GM21423 (cell line): ENCODE measurements at regions not wholly inside any gene's neighbourhood (a gene's known extent, or its start where the extent isn't known, plus 50 kb on each side); places are given as distances from the start of the nearest gene placed in this dataset.

ENCODE experiments used
- ATAC-seq: cut with Tn5 transposase; IDR thresholded peaks from one replicate; pipeline ENCODE4 v1.9.1; 2021; ENCODE audit warnings: mild to moderate bottlenecking, moderate library complexity; ENCODE audit not compliant: unreplicated experiment

DNA sequence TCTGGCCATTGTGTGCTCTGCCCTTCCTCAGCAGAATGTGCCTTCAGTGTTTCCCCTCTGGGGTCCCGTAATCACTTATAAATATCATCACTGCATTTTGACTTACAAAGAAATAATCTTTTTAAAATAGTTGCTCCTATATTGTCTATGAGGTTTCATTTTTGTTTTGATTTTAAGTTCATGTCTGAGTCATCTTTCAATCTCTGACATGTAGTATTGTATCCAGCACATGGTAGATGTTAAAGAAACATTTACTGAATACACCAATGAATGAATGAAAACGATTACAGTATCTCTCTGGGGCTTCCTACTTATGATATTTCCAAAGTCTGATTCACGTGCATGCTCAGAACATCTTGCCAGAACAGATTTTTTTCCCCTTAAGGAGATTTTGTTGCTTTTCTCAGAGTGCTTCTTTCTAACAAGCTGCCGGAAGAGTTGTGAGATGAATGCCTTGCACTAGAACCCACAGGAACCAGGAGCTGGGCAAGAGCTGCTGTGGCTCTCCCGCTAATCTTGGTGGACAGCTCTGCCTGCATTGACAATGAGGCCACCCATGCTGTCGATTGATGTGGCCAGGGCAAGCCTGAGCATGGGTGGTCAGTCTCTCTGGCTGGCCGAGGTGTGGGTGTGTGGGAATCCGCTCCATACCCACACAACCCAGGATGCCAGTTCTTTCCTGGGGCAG, 199.4 kb downstream of the CYRIA start:
- ATAC-seq = no peak

DNA sequence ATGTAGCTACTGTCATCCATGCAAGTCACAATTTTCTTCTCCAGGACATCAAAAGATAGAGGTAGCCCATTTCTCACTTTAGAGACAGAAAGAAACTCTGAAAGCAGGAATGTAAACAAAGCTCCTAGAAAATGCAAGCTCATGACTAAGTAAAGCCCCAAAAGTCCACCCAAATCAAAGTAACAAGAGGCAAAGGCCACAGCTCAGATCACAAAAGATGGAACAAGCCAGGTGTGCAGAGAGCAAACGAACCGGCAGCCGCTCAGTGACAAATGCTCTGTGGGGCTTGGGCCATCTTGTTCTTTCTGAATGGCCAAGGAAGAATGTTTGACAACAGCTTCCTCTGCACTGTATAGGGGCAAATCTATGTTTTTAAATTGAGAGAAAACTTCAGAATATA, 201.0 kb downstream of the CYRIA start:
- ATAC-seq = no peak

DNA sequence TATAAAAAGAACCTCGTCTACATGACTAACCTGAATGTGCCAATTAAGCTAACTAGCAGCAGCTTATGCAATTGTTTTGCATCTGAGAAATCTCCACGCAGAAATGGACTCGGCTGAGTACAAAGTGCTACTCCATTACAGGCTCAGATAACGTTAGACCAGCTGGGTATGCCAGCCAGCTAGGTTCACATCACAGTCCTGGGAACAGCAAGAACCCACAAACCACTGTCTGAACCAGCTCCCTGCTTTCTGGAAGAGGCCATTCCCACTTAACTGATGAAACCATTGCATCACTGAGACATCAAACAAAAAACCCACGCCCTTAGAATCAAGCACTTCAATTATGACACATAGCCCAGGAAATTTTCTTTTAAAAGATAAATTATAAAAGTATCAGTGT, 202.7 kb downstream of the CYRIA start:
- ATAC-seq = no peak

DNA sequence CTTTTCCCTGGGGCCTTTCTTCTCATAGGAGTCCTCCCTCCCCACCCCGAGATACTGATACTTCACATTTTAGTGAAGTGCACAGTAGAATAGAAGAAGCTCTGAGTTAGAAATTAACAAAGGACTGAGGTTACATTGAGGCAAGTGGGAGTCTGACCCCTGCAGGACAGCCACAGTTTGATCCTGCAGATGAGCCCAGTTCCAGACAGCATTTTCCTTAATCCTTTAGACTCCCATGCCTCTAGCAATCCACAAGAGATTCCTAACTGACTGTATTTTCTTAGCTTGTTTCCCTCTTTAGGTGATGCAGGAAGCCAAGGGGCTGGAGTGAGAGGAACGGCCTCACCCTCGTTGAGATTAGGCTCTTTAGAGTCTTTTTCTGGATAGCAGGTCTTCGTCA, 204.0 kb downstream of the CYRIA start:
- ATAC-seq = no peak

DNA sequence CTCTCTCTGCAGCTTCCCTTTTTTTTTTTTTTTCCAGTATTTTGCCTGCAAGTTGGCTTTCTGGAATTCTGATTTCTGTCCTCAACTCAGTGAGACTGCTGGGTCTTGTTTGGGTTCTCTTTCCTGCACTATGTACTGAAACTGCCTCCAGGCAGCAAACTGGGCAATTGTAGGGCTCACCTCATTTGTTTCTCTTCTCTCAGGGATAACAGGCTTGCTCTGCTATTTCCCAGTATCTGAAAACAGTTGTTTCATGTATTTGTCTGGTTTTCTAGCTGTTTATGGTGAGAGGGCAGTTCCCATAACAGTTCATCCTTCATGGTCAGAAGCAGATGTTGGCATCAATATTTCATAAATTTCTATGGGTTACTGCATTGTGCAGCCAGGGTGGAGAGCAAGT, 206.0 kb downstream of the CYRIA start:
- no peak for ATAC-seq

DNA sequence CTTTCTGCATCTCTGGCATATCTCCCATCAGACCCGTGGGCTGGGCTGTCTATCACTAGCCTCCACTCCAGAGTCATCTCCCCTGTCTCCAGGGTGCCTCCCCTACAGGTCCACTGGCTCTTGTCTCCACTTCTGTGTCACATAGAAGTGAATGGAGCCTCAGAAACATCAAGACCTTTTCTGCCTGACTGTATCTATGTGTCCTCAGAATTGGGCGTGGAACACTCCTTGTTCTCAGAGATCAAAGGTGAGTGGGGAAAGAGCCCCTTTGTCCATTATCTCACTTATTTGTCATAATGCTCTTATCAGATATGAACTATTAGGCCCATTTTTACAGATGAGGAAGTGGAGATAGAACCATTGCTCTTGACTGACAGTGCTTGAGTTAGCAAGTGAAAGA, 211.0 kb downstream of the CYRIA start:
- ATAC-seq = no peak

DNA sequence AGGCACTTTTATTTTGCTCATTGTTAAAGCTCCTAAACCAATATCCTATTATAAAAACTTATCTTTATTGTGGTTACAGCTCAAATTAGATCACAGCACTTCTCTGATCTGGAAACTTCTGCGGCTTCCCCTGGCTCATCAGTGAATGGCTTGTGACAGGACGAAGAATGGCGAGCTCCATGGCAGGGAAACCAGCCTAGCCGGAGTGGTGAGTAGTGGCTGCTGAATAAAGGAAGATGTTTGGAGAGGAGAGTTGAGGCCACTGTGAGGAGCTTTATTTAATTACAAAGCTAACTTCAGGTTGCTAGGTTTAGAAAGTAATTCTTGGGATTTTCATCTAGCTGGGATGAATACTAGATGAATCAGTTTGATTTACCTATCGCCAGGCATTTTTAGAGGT, 213.5 kb downstream of the CYRIA start:
- ATAC-seq = no peak

DNA sequence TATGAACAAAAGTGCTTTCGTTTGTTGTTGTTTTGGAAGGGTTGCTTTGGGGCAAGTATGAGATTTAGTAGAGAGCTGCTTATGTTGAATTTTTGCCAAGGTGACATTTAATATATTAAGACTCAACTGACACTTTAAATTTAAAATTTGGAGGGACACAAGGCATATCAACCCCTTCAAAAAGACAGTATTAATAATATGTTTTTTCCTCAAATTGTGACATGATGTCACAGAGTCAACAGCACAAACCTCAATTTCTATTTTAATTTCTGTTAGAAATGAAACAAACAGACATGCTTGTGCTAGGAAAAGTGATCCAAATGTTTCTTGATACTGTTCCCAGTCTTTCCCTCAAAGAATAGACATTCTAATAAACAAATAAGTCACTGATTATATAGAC, 218.9 kb downstream of the CYRIA start:
- no peak for ATAC-seq

DNA sequence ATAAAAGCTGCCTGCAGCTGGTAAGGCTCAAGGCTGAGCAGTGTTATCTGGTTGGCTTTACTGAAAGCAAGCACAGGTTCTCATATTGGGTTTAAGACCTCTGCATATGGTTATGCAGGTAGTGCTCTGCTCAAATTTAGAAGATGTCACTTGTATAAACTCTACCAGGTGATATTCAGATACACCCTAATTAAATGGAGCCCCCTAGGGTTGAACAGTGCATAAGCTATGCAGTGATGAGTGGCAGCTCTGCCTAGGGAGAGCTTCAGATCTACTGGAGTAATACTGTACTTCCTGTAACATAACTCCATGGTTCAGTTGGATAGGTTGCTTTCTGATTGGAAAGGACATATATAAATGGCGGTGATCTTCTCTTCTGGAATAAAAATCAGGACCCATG, 222.7 kb downstream of the CYRIA start:
- no peak for ATAC-seq

DNA sequence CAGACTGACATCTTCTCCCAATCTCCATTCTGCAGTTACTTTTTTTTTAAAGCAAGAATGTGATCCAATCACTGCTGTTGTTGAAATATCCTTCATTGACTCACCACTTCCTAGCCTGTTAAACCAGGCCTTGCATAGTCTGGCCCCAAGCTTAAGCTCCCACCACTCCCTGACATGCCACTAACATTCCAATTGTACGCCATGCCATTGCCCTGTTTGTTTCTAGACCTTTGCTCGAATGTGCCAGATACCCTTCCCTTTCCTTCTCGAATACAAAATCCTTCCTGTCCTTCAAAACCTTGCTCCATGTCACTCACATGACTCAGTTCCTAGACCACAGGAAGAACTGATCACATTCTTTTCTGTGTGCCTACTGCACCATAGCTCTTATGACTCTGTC, 224.2 kb downstream of the CYRIA start:
- no peak for ATAC-seq

DNA sequence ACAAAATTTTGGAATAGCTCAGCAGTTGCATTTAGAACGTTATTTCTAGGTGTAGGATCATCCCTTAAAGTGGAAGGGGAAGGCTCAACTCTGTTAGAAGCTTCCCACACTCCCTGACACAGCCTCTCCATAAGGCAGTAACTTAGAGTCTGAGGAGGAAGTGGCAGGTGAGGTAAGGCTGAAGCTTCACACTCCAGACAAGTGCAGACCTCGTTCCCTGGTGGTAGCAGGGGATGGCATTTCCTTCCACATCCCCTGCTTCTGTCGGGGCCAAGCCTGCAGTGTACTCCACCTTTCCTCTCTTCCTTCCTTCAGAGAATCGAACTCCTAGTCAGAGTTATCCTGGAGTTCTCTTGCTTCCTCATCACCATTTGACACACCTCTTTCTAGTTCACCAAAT, 224.7 kb downstream of the CYRIA start:
- no peak for ATAC-seq

DNA sequence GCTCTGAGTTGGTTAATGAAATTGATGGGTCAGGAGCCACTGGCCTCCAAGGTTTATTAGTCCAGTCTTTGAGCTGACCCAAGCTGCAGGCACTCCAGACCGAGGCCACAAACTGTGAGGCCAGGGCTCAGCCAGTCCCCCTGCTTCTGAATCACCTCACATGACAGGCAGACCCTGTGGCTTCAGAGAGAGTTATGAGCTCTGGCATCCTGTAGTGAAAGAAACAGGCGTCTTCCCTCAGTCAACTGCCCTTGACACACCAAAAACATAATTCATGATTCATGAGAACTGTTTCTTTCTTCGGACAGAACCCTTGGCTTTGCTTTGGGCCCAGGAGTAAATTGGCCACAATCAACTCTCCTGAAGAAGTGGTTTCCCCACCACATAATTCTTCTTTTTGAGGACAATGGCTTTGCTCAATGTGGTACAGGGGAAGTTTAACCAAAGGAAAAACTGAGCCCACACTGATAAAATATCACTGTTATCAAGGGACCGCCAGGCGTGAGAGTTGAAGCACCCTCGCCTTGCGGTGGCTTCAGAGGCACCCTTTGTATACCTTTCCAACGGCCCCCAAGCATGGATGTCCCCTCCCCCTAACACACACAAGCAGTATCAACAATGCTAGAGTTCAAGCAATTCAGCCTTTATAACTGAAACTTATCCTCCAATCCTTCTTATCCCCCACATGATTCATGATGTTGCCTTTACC, 226.9 kb downstream of the CYRIA start:
- no peak for ATAC-seq

DNA sequence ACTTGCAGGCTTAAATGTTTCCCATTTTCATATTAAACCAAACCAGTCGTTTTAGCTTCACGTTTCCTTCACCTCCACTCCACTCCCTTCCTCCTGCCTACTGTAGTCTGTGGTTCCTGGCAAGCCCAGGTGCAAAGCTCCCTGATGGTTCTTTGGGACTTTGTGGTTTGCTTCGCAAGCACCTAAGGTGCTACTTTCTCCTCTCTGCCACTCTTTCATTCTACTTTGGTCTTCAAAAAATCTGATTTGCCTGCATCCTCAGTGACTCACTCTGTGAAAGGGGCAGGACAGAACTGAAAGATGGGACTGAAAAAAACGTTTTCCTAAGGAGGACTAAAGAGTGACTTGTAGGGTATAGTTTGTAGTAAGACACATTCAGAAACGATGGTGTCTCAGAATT, 228.4 kb downstream of the CYRIA start:
- no peak for ATAC-seq

DNA sequence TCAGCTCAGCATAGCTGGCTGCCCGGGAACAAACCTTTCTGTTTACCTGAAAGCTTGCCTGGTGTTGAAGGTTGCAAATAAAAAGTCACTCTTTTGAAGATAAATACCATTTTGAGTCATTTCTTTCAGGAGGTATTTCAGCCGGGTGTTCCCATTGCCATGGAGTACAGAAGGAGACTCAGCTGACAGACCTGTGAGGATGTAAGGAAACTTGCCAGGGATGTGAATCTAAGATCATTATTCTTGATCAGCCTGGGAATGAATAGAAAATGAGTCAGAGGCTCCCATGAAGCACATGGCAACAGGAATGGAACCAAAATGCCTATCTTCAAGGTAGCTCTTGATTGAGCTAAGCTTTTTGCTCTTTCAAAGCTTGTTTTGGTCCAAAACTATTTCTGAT, 231.2 kb downstream of the CYRIA start:
- ATAC-seq = no peak

DNA sequence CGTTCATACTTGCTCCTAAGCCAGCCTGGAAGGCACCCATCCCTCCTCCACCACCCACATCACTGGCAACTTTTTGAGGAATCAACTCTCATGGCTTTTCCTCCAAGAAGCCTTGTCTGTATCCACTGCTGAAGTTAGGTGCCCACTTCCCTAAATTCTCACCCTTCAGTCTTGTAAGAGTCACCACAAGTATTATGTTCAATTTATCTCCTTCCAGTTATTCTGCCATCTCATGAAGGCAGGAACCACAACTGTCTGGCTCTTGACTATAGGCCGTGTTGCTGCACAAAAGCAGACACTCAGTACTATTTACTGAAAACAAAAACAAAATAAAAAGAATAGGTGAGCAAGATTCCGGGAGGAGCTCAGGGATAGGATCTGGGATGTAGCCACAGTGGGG, 234.8 kb downstream of the CYRIA start:
- no peak for ATAC-seq

DNA sequence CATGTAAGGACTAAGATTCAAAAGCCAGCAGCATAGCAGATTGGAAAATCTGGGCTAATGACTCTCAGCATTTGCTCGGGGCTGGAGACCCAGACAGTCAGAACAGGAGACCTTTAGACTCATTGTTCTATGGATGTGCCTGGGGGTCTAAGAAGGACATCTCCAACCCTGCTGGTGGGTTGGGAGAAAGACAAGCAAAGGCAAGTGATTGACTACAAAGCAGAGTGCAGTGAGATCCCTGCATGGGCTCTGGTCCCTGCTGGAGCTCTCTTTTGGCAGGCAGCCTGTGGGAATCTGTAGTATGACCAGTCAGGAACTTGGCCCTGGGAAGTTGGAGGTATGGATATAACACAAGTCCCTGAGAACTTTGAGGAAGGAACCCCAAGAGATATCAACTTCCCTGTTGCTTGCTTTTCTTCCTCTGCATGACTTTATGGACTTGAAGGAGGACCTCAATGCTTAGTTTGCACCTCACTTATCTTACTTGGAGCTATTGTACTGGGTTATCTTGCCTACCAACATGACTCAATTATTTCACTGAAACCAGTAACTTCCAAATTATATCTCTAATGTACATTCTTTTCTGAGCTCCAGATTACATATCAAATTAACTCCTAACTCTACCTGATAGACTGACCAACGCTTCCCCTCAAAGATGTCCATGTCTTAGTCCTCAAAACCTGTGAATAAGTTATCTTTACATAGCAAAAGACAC, 236.0 kb downstream of the CYRIA start:
- ATAC-seq = no peak

DNA sequence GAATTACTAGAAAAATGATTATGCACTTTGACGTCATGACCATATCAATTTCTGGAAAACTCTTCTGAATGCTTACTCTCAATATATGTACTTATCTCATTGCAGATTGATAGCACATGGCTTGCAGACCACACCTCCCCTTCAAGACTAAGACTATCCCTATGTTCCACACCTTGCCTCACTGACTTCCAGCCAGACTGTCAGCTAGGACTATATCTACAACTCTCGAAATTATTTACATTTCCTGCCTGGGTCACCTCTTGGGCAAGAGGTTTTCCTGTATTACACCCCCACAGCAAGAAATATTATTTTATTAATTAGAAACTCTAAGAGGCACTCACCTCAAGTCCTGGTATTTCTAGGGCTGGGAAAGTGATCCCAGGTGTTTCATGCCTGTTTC, 236.6 kb downstream of the CYRIA start:
- ATAC-seq = no peak

DNA sequence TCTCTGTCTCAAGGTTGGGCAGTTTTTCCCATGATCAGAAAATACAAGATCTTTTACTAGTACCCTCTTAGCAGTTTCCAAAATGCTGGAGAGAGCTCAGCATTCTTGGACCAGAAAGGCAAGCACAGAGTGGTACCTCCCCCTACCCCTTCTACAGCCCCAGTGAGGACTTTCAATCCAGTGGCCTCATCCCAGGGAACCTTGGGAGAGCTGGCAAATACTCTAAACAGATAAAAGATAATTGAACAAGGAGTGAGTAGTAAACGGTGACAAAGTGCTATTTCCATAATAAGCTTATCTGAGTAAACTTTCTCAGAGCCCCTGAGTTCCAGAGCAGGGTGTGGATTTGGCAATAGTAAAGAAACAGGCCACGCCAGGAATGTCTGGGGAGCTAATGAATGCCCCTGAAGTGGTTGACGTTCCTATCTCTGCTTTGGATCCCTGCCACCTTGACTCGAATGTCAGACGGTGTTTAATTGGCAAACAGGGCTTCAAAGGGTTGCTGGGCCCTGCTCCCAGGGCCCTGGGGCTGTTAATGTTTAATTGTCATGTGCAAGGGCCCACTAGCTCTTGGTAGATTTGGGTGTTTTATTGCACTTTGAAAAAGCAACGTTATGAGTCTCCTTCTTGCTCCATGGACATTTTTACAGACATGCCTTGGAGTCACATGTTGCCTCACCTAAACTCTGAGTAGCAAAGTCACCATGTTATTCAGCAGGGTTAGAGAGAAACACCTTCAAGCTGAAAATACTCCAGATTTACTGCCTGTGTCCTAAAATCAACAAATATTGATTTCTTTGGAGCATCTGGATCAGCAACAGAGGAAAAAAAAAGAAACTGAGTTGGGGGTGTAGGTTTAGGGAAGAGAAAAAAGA, 239.9 kb downstream of the CYRIA start:
- no peak for ATAC-seq

DNA sequence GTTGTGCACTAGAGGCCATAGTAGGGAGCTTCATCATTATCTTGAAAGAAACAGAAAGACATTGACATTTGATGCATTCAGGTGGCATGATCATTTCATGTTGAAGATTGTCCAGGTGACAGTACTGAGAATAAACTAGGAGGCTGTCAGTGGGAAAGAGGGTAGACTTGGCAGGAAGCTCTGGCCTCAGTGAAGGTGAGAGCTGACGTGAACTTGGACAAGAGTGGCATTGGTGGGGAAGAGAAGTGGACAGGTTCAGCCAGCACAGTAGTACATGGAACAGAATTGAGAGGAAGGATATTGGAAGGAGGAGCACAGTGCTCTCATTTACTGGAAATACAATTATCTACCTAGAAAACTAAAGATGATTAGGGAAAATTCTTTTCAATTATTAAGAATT, 245.2 kb downstream of the CYRIA start:
- no peak for ATAC-seq

DNA sequence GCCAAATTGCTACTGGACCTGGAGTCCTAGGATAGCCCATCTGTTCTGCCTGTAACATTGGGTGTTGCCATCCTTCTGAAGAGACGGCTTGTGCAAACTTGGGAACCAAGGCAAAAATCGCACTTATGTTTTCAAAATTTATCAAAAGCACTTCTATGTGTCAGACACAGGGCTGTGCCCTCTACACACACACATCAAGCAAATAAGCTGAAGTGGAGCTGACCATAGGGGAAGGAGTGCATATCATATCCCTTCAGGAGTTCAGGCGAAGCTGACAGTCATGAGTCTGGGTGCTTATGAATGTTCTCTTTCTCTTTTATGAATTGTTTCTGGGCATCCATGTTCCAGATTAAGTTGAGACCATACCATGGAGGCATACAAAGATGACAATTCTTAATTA, 247.9 kb downstream of the CYRIA start:
- no peak for ATAC-seq

DNA sequence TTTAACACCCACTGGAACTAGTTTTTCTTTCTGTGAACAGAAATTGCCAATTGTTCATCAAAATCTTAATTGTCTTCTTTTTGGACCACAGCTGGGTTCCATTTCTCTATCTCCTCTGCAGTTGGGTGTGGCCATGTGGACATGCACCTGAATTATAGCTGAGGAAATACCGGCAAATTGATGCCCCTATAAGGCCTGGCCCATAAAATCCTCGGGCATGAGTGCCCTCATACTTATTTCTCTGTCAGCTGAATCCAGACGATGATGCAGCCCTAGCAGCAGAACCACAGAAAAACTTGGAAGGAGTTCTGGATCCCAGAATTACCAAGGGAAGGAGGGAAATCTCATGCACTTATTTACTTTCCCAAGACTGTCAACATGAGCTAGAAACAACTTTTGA, 249.0 kb downstream of the CYRIA start:
- no peak for ATAC-seq
